SKM-1 (cell line): ENCODE measurements at regions not wholly inside any gene's neighbourhood (a gene's known extent, or its start where the extent isn't known, plus 50 kb on each side); places are given as distances from the start of the nearest gene placed in this dataset.
"Not testable (repeated sequence)": the region's sequence is repeated elsewhere in the genome, so short reads cannot be mapped to it uniquely, and the experiment has no call there.

ENCODE experiments used
- DNase-seq: peaks from one replicate; lab custom pipeline; 2025; ENCODE audit not compliant: unreplicated experiment; lab: John Stamatoyannopoulos, UW

DNA sequence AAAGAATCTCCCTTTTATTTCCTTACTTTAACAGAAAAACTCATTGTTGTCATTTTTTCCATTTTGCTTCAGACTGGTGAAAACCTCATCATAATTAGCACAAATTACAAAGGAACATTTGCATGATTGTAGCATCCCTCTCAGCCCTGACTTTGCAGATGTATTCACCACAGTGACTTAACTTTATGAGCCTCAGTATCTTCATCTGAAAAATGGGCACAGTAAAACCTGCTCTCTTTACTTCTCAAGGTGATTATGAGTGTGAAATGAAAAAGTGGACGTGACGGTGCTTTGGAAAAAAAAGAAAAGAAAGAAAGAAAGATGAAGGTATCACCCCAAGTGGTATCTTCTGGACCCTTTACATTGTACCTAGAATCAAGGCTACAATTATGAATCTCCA is 193.4 kb upstream of the TOX3 start:
- no peak for DNase-seq

DNA sequence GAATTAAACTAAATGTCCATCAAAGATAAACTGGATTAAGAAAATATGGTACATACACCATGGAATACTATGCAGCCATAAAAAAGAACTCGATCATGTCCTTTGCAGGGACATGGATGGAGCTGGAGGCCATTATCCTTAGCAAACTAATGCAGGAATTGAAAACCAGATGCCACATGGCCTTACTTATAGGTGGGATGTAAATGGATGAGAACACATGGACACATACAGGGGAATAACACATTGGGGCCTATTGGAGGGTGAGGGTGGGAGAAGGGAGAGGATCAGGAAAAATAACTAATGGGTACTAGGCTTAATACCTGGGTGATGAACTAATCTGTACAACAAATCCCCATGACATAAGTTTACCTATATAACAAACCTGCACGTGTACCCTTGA is 192.0 kb upstream of the TOX3 start:
- DNase-seq: not testable (repeated sequence)

GRCh38 chr16:52731219-52731875 is 184.4 kb upstream of the TOX3 start:
- DNase-seq: no peak

- DNase-seq: no peak
Observed at GRCh38 chr16:52729731-52730130, 182.8 kb upstream of the TOX3 start.

- peak; percentile 57 for DNase-seq
Observed at GRCh38 chr16:52727849-52728248, 180.9 kb upstream of the TOX3 start.

DNA sequence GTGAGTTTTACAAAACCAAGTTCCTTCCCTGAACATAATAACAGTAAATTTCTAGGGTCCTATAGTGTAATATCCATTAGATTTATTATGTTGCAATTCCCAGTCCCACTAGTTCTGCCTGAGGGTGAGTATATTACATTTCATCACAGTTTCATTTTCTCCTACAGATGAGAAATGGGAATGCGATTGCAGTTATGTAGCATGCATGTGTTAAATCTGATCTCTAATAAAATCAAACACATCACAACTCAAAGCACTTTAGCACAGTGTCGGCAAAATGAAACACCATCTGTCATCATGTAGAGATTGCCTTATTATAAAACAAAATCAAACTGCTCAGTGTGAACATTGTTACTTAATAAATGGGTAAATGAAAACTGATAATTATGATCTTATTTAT is 180.5 kb upstream of the TOX3 start:
- no peak for DNase-seq

DNA sequence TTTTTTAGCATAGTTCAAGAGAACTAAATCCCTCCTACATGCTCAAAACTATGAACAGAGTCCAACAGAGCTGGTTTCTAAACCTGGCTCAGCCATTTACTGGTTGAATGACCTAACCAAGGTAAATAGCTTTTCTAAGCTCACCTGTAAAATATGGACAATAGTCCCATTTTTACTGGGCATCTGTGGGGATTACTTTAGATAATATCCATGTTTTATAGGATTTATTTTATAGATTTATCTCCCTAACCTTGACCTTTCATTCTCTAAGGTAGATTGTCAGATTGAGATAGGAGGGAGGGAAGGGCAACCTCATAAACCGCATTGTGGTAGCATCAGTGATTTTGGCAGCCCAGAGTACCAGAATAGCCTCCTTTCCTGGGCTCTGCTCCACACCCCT is 178.5 kb upstream of the TOX3 start:
- no peak for DNase-seq

DNA sequence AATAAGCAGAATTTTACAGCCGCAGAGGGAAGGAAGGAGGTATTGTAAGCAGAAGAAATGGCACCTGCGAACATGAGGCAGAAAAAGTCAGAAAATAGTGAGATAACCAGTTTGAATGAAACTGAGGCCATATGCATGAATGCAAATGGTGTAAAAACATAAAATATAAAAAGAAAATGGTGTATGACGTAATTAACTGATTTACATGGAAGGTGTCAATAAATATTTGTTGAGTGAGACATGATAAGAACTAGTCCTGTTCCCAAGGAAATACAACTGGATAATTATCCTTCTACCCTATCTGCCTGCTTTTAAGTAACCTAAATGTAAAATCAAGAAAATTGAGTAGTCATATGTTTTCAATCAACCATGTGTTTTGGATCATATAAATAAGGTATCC is 178.1 kb upstream of the TOX3 start:
- no peak for DNase-seq

DNA sequence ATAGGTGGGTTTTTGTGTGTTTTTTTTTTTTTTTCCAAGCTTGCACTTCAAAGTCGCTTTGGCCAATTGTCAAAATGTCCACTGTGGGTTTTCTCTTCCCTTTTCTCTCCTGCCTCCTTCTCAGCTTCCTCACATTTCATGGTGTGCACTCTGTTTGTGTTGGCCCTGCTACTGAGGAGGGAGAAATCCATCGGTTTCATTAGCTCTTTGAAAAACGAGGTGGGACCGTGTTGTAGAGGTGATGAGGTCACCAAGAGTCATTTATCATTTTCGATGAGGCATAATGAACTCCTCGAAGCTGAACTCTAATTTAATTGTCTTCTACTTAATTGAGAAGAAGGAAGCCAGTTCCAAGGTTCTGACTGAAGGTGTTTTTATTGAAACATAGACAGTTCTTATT is 174.4 kb upstream of the TOX3 start:
- DNase-seq: no peak

- no peak for DNase-seq
Observed at GRCh38 chr16:52718046-52718445, 171.1 kb upstream of the TOX3 start.

- no peak for DNase-seq
Observed at GRCh38 chr16:52713740-52714139, 166.8 kb upstream of the TOX3 start.

- no peak for DNase-seq
Observed at GRCh38 chr16:52709306-52709705, 162.4 kb upstream of the TOX3 start.

GRCh38 chr16:52708476-52708875 is 161.5 kb upstream of the TOX3 start:
- DNase-seq: no peak

- no peak for DNase-seq
Observed at GRCh38 chr16:52707676-52708337, 160.9 kb upstream of the TOX3 start.

DNA sequence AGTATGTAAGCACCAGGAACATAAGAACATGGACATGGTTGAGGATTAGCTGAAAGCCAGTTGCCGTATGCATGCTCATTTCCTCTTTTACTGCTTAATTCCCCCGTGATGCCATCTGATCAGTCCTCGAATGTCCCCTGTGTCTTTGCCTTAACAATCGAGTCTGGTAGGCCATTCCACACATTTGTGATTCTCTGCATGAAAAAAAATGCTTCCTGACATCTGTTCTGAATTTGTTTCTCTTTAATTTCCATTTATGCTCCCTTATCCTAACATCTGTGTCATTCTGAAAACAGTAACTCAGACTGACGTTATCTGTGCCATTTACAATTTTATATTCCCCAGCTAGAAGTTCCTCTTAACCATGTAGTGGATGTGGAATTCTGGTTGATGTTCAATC is 158.2 kb upstream of the TOX3 start:
- no peak for DNase-seq

GRCh38 chr16:52697971-52698370 is 151.0 kb upstream of the TOX3 start:
- DNase-seq: no peak

GRCh38 chr16:52696126-52696525 is 149.2 kb upstream of the TOX3 start:
- DNase-seq: no peak

DNA sequence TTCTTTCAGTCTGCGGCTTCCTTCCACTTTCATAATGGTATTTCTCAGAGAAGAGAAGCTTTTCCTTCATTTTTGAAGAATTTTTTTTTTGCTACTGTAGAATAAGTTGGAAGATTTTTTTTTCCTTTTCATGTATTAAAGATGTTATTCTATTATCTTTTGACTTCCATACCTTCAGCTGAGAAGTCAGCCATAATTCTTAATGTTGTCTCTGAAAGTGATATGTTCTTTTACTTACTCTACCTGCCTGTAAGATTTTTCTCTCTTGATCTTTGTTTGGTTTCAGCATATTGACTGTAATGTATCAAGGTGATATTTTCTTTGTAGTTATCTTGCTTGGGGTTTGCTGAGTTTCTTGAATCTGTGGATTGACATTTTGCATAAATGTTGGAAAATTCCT is 143.5 kb upstream of the TOX3 start:
- DNase-seq: no peak

GRCh38 chr16:52680993-52681392 is 134.1 kb upstream of the TOX3 start:
- no peak for DNase-seq

GRCh38 chr16:52677501-52677900 is 130.6 kb upstream of the TOX3 start:
- no peak for DNase-seq

GRCh38 chr16:52676959-52677358 is 130.0 kb upstream of the TOX3 start:
- no peak for DNase-seq

GRCh38 chr16:52671590-52671989 is 124.6 kb upstream of the TOX3 start:
- no peak for DNase-seq

DNA sequence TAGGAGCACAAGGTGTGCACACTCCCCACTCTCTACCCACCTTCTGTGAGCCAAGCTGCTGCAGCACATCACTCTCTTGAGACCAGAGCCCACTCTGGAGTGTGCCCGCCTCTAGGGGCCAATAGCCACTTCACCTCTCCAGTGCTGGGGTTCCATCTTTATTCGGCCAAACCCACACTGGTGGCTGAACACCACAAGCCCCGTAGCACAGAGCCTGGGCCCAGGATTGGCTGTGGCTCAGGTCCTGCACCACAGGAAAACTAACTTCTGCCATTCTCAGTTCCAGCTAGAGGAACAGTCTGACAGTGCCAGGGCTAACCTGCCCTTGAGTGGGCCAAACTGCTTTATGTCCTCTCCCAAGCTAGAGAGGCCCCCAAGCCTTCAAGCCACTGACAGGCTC is 111.0 kb upstream of the TOX3 start:
- no peak for DNase-seq
